HG03469 (cell line): ENCODE measurements at regions not wholly inside any gene's neighbourhood (a gene's known extent, or its start where the extent isn't known, plus 50 kb on each side); places are given as distances from the start of the nearest gene placed in this dataset.

Experiments
- ATAC-seq: cut with Tn5 transposase; IDR thresholded peaks from one replicate; pipeline ENCODE4 v1.9.1; 2021; ENCODE audit warnings: mild to moderate bottlenecking, moderate library complexity, moderate number of reproducible peaks; ENCODE audit not compliant: unreplicated experiment

DNA sequence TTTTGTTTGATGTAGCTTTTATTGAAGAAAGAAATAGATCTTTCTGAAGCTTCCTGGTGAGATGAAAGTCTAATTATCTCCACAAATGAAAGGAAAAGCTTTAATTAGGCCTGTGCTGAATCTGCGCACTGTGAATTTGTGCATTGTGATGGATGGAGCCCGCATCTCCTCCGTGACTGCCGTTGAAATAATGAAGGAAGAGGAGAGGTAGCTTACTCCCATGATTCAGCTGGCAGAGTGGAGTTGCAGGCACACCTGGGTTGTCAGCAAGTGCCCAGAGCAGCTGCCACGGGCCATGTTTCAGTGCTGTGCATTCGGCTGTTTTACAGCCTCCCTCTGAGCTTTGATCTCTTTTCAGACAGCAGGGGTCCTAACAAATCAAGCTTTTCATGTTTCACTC lies 735.3 kb upstream of the TENM3 start:
- no peak for ATAC-seq

DNA sequence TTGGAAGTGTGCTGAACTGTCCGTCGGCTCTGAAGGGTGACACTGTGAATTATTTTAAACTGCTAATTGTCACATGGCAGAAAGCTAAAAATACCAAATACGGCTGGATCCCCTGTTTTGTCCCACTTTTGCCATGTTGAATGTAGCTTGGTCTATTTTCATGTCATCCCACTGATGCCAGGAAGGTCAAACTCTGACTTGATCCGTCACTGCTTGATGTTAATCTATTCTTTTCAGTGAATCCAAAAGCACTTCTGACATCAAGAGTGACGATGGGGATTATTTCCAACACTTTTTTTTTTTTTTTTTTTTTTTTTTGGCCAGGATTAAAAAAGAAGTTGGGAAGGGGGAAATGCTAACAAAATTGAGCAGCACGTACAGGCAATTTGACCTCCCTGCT lies 734.6 kb upstream of the TENM3 start:
- no peak for ATAC-seq

DNA sequence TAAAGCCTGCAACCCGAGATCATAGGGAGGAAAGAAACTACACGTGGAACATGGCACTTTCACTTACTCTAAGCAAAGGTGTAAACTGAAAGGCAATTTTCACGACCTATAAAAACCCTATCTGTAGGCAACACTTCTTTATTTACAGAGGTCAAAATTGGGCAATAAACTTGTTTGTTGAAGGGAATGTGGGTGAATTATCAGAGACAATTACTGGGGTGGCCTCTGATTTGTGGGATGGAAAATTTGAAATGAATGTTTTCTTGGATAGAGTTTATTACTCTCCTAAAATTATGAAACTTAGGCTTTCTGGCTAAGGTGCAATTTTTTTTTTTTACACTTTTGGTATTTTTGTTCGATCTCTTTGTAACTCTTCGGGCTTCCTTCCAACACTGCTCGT lies 734.1 kb upstream of the TENM3 start:
- no peak for ATAC-seq

DNA sequence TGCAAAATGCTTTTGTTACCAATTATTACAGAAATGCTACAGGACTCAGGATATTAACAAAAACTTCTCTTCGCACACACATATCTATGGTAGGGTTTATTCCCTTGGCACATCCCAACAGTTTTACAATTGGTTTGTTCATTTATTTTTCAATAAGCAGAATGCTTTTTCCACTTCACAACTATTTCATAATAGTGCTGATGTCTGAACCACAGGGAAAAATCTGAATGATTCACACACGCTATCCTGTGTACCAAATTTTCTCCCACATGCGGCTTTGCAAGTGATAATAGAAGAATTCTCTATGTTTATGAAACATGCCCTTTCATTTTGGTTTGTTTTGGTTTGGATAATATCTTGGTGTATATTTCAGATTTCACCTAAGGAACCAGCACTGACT lies 725.7 kb upstream of the TENM3 start:
- ATAC-seq = no peak

DNA sequence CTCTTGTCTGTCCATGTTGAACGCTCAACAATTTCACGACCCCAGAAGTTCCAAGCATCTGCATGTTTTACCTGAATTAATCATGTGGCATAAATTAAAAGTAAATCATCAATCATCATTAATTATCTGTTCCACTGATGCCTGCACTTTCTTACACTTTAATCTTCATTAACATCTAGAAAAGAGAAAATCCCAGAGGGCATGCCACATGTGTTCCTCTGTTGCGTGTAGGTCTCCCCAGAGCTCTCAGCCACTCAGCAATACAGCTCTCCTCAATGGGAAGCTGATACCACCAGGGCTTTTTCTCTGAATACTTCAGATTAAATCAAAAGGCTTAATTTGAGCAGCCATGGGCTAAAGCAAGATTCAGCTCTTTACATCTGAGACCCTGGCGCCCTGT lies 722.4 kb upstream of the TENM3 start:
- no peak for ATAC-seq

DNA sequence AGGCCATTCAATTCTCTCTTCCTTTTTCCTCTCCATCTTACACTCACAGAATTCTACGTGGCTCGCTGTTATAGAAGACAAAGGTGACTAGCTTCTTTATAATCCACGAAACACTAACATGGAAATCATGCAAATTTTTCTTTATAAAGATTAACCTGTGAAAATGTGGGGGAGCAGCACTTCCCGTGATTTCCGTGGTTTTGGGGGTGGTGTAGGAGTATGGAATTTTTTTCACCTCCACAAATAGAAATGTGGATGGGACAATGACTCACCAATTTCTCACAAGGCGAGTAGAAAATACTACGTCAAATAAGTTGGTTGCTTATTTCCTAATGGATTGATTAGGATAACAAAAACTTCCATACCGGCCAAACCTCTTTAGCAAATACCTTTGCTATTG lies 719.2 kb upstream of the TENM3 start:
- no peak for ATAC-seq

DNA sequence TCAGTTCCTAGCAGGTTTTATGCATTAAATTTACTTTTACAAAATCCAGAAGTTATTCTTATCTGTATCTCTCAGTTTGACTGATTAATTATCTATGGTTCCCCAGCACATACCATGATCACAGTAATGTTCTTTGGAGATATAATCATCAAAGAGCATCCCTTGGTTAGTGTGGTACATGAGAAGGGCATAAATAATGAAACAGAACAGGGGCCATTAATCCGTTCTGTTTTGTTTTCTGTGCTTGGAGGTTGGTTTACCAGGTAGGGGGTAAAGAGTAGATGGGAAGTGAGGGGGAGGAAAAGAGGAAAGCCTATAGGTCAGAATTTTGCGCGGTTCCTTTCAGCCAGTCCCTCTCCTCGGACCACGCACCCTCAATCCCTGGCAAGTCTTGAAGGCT lies 718.7 kb upstream of the TENM3 start:
- ATAC-seq = no peak

DNA sequence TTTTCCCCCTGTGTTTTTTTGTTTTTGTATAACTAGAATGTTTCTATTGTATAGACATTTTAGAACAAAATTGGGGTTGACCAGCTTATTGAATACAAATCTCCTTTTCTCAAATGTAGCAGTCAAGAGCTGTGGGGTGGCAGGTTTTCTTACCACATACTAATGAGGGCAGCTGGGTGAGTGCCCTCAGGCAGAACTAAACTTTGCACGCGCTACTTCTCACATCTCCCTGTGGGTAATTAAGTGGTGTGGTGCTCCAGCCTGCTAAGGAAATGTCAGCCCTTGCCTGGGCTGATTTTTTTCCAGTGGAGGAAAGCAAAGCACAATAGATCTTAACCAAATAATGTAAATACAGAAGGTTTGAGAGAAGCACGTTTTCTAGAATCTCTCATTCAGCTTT lies 717.6 kb upstream of the TENM3 start:
- no peak for ATAC-seq

DNA sequence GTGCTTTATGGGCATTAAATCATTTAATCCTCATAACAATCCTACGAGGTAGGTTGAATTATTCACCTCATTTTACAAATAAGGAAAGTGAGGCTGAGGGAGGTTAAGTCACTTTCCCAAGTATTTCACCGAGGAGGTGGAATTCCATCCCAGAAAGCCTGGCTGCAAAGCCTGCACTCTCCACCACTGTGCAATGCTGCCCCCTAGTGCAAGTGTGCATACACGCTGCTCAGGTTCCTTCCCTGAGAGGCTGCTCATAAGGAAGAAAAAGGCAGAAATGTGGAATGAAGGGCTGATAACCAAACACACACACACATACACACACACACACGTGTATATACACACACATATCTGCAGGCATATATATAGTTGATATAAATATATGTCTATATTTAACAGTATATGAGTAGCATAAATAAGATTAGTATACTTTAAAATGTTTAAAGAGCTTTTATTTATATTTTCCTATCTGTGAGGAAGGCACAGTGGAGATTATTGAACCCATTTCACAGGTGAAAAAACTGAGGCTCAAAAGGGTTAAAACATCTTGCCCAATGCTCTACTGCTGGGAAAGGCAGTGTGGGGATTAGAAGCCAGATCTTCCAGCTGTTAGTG lies 714.5 kb upstream of the TENM3 start:
- no peak for ATAC-seq

DNA sequence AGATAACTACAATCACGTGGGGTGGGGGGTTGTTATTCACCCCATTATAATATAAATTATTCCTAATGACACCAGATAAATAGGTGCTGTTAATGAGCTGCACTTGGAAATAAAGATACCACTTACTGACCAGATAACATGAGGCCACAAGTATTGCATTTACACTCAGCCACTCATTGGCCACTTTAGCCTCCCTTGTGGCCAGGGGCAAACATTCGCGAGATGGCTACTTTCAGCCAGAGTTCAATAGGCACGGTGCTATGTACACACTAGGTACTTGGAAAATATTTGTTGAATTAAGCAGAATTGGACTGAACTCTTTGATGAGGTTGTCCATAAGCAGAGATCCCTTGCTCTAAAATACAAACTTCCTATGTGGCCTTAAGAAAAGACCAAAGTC lies 713.7 kb upstream of the TENM3 start:
- ATAC-seq = no peak

DNA sequence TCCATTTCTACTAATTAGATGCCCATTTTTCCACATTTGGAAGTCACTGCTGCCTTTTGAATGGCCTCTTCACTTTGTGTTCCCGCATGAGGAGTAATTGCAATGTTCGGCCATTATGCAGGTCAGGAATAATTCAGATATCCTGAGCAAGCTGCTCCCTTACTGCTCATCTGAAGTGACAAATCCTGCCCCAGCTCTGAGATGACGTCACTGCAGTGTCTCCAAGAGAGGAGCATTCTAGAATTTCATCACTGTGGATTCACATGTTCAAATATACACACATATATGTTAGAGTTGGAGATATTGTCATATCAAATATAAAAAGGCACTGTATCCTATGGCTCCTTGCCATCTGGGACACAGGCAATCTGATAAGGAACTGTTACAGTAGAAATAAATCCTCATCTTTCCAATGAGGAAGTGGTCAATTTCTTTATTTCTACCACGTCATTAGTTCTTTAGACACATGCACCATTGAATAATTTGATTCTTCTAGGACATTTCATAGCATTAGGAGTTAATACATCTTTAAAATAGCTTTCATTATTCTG lies 706.9 kb upstream of the TENM3 start:
- no peak for ATAC-seq

DNA sequence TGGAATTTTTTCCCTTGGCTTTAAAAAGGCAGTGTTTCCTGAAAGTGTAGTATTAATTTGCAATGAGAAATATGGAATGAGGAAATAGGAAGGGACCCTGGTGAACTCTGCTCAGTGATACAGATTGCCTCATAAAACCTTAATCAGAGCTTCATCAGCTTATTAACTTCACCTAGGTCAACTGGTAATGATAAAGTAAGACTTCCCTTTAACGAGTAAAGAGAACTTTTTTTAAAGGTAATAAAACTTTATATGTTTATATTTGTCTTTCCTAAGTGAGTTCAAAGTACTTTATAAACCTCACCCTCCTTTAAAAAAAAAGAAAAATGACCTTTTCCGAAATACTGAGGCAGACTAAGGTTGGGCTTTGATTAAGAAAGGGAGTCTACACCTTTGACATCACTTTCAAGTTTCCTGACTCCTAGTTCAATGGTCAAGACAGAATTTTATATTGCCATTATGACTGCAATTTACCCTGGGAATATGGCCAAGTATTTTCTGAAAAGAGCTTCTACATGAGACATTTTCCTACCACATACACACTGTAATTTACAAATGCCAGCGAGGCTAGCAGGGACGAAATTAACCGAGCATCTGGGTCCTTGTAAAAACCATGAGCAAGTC lies 706.3 kb upstream of the TENM3 start:
- ATAC-seq = no peak

DNA sequence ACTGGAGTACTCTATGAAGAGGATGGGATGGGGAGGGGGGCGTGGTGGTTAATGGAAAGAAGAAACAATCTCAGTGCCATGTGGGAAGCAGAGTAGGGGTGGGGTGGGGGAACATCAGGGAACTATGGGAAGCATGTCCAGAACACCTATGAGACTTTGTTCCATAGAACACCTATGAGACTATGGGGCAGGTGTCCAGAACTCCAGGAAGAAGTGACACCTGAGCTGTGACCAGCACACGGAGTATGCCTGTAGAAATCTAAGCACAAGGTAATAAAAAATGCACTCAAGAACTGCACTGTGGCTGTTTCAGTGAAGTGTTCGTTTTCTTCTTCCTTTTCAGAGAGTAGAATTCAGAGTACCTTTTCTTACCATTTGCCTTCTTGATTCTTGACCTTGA lies 704.8 kb upstream of the TENM3 start:
- ATAC-seq = no peak

DNA sequence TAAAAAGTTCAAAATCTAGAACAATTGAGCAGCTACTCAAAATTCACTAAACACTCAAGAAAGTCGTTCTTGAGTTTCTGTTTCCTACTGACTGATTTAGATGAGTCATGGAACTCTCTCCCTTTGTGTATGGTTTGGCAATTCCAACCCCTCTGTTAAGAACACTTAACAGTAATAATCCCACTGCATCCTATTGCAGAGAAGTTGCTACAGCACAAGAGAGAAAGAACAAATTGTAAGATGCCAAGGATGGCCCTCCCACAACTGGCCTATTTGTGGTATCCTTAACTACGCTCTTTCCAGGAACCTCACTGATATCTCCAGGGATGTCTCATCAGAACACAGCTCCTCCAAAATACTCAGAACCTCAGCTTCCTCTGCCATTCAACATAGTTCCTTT lies 701.8 kb upstream of the TENM3 start:
- ATAC-seq = no peak

DNA sequence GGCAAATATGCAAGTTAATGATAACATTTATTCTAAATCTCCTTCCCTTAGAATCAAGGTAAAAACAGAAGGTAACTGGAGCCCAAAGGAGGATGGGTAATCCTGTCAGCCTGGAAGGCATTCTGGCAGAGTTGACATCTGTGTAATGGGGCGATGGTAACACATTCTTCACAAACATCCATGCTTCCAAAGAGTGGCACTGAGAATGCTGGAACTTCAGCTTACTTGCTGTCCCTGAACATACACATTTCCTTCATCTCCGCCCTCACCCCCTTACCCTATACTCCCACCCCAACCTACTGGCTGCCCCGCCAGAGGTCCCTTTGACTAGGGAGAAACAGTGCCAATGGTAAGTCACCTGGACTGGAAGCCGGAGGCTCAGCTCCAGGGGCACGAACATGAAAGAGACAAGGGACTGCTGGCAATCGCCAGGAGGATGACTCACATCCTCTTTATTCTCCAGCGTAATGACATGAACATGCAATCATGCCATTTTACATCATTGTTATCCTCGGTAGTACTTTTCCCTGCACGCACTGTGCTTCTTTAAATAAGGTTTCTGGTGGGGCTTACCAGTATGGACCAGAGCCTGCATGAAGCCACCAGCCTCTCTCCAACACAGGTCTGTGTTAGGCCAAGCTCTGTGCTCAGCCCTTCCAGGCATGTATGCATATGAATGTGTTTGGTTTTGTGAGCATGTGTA lies 694.2 kb upstream of the TENM3 start:
- ATAC-seq = no peak

DNA sequence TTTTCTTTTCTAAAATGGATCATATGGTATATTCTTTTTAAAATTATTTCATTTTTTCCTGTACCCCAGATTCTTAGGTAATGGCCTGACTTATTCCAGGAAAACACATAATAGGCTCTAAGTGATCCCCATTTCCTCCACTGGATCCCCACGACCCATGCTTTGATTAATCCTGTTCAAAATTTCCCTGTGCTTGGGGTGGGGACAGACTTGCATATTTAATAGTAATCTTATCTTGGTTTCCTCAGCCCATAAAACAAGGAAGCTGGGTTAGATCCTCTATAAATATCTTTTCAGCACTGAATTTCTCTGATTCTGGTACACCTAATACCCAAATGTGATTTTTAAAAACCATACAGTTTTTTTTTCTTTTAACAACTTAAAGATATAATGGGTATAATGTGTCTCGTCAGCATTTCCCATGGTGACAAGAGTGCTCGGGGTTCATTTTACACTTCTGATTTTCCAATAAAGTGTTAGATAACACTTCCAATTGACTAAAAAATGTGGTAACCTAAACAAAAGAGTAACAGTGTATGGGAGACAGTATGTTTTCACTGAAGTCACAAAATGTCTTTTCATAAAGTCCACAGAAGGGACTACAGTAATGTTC lies 693.5 kb upstream of the TENM3 start:
- ATAC-seq = no peak

DNA sequence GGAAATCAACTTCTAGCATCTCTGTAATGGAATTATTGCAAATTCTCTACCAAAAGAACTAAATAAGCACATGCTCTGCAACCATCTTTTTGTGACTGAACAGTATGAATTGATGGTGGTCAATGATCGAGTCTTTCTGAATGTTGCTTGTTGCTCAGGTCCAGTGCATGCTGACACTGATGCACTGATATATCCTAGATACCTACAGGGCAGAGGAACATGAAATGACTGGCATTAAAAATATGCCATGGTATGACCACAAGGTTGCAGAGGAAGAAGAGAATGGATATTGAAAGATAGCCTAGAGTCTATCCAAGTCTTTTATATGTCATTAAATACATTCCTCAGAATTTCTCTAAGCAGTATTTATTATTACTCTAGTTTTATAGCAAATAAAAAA lies 692.8 kb upstream of the TENM3 start:
- ATAC-seq = no peak

DNA sequence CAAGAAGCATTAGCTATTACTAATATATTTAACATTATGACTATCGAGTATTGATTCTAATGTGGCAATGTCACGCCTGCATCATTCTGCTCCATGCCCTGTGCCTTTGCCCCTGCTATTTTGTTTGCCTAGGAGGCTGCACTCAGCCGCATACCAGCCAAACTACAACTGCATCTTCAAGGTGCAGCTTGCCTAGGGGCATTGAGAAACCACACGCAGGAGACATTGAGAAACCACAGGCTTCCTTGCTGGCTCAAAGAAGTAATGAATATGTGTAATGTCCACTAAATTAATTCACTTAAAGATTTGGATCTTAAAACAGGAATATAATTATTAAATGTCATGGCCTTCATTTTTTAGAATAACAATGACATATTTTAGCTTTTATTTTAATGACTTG lies 683.6 kb upstream of the TENM3 start:
- no peak for ATAC-seq

DNA sequence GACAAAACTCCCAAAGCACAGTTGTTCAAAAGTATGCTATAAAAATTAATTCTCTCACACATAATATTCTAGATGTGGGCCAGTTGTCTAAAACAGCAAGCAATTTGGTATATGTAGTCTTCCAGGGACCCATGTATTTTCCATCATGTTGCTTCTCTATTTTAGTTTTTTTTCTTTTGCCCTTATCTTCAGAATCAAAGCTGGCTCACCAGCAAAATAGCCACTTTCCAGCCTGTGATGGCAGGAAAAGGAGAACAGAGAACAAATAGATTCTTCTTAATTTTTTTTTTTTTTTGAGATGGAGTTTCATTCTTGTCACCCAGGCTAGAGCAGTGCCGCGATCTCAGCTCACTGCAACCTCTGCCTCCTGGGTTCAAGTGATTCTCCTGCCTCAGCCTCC lies 680.8 kb upstream of the TENM3 start:
- ATAC-seq = no peak

DNA sequence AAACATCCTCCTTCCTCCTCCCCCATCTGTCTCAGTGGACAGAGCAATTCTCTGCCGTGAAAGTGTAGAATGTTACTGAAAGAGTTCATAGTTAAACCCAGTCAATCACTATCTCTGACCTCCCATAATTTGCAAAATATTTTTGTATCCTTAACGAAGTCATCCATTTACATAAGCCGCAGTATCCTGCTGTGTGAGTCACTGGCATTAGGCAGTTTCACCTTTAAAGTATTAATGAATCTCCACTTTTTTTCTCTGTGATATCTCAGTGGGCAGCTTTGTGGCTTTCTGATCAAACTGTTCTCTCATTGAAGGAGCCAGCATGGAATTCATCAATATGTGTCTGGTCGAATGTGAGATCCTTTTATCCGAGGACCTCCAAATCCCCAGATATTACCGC lies 678.6 kb upstream of the TENM3 start:
- no peak for ATAC-seq

DNA sequence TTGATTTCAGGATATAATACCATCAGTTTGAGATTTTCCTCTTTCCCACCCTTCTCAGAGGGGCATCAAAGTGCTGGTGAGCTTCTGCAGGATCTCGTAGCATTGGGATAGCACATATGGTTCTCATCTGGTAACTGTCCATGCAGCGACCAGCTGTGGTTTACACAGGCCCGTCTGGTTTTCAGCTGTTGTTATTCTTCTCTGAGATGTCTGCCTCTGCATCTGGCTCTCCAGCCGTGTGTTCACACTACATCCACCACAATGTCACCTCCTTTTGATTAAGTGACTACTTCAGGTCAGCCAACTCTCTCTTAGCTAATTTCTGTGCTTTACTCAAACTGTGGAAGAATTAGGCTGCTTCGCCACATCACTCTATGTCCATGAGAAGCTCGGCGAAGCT lies 676.7 kb upstream of the TENM3 start:
- ATAC-seq = no peak

DNA sequence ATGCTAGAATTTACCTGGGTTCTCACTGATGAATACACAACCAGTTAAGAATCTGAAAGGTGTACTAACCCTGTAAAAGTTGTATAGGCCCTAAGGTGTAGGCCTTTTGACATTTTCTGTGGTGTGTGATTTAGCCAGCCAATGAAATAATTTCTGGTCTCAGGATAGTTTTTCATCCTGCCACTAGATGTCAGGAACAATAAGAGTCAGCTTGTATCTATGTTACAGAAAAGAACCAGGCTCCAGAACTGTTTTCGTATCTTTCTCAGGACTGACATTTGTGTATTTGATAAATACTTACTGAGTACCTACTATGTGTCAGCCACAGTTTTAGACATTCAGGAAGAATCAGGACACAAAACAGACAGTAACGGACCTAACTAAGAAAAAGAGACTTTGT lies 673.6 kb upstream of the TENM3 start:
- peak; percentile 50 for ATAC-seq
